ENCODE measurements at regions not wholly inside any gene's neighbourhood (a gene's known extent, or its start where the extent isn't known, plus 50 kb on each side); places are given as distances from the start of the nearest gene placed in this dataset.

DNA sequence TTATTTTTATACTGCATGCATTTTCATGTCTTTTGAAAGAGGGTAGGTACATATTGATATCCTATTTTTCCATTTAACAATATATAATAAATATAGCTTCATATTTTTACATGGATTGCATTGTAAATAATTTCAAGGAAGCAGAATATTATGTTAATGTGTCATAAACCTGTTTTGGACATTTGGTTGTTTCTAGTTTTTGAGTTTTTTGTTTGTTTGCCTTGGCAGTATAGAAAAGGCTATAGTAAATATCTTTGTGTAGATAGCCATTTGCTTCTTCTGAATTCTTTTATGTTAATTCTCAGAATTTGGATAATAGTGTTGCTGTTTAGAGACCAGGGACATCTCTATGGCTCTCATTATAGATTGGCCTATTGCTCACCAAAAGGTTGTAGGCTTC is 645.2 kb downstream of the SLC4A3 start:
- TF ChIP-seq POLR2A (IDR thresholded peaks at IDR 0.05) = no peak
- TF ChIP-seq, protein P1, sequence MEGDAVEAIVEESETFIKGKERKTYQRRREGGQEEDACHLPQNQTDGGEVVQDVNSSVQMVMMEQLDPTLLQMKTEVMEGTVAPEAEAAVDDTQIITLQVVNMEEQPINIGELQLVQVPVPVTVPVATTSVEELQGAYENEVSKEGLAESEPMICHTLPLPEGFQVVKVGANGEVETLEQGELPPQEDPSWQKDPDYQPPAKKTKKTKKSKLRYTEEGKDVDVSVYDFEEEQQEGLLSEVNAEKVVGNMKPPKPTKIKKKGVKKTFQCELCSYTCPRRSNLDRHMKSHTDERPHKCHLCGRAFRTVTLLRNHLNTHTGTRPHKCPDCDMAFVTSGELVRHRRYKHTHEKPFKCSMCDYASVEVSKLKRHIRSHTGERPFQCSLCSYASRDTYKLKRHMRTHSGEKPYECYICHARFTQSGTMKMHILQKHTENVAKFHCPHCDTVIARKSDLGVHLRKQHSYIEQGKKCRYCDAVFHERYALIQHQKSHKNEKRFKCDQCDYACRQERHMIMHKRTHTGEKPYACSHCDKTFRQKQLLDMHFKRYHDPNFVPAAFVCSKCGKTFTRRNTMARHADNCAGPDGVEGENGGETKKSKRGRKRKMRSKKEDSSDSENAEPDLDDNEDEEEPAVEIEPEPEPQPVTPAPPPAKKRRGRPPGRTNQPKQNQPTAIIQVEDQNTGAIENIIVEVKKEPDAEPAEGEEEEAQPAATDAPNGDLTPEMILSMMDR (IDR thresholded peaks at IDR 0.05) = no peak
